ENCODE measurements at regions not wholly inside any gene's neighbourhood (a gene's known extent, or its start where the extent isn't known, plus 50 kb on each side); places are given as distances from the start of the nearest gene placed in this dataset.
"Not testable (repeated sequence)": the region's sequence is repeated elsewhere in the genome, so short reads cannot be mapped to it uniquely, and the experiment has no call there.

DNA sequence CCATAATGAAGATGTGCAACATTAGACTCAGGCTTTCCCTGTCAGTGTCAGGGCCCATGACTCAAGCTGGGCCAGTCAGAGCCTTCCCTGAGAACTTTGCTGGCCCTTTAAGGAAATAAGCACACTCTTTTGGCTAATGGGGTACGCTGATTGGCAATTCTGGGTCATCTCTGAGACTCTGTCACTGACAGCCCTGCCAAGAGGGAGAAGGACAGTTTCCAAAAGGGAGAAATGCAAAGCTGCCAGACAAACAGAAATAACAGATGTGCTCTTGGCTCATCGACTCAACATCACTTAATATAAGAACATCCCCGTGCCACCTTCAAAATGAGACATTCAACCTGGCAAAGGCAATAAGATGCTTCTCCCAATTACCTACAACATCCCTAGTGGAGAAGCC, 491.9 kb upstream of the PROK2 start:
- Mint-ChIP-seq H3K9me3 (ENCODE audit: insufficient read depth) (no peaks in the 10 kb centered on the region), H3K4me1 (ENCODE audit: low read depth) (peaks cover 11% of the 10 kb centered on the region), H3K4me3 (no peak overlapping the region), H3K27ac (no peak overlapping the region), H3K36me3 (ENCODE audit: low read depth) (no peaks in the 10 kb centered on the region), H3K27me3 (ENCODE audit: low read depth) (peaks cover 5% of the 10 kb centered on the region)
- CTCF ChIA-PET, result no interaction called here
- no peak for ATAC-seq
- POLR2A ChIA-PET, result no interaction called here
- no peak for DNase-seq

DNA sequence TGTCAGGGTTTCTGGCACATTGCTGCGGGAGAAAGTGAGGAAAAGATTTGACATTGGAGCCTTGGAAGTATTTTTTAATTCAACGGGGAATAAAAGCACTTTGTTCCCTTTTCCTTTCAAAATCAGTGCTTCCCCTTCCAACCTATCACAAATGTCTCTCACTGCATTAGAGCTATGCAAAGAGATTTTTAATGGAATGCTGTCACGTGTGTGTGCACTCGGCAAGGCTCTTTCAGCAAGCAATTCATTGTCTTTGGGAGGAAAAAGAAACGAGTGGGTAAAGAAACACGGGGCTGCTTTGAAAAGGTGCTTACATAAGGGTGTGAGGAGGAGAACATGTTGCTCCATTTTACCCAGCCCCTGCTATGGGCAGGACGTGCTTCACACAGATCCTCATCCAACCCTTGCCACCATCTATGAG, 490.4 kb upstream of the PROK2 start:
- no peaks in the 10 kb centered on the region for H3K9me3 Mint-ChIP-seq (ENCODE audit: insufficient read depth)
- ATAC-seq (no peak), DNase-seq (no peak)
- no peaks in the 10 kb centered on the region for H3K36me3 Mint-ChIP-seq (ENCODE audit: low read depth)
- CTCF ChIA-PET, result no interaction called here
- no peak overlapping the region for H3K4me3 Mint-ChIP-seq
- POLR2A ChIA-PET, result interaction anchor here (0.7 kb wide), 1 partner anchor 12 kb away, joined by 3 read pairs; no protein-coding TSS in a partner anchor
- H3K27ac Mint-ChIP-seq, result no peak overlapping the region
- peaks cover 5% of the 10 kb centered on the region for H3K27me3 Mint-ChIP-seq (ENCODE audit: low read depth)
- H3K4me1 Mint-ChIP-seq (ENCODE audit: low read depth), result peaks cover 22% of the 10 kb centered on the region

DNA sequence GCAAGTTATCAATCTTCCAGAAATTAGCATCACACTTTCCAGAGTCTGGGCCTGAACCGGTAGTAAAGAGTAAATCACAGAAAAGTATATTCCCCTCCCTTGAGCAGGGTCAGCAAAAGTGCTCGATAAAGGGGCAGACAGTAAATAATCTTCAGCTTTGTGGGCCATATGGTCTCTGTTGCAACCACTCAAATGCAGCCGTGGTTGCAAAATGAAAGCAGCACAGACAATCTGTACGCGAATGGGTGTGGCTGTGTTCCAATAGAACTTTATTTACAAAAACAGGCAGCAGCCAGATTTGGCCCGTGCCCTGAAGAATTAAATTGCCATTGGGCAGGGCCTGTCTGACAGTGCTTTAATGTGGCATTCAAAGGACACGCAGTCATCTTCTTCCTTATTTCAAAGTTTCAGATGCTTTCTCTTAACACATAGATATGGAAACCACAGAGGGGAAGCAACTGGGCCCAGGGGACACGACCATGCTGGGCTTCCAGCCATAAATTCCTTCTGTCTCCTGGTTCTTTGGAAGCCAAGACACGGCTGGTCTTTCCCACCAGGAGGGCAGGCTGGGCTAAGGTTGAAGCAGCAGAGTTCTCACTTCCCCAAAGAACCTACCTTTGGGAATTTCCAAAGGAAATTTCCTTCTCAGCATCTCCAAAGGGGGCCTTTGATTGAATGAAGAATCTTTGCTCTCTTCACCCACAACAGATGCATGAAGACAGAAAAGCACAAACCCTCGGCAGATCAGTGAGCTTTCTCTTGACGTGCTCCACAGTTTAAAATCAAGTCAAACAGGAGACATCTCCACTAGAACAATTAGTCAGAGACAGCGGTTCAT, 489.8 kb upstream of the PROK2 start:
- H3K27me3 Mint-ChIP-seq (ENCODE audit: low read depth), result peaks cover 5% of the 10 kb centered on the region
- POLR2A ChIA-PET, result interaction anchor here (0.7 kb wide), 1 partner anchor 11 kb away, joined by 3 read pairs; no protein-coding TSS in a partner anchor

DNA sequence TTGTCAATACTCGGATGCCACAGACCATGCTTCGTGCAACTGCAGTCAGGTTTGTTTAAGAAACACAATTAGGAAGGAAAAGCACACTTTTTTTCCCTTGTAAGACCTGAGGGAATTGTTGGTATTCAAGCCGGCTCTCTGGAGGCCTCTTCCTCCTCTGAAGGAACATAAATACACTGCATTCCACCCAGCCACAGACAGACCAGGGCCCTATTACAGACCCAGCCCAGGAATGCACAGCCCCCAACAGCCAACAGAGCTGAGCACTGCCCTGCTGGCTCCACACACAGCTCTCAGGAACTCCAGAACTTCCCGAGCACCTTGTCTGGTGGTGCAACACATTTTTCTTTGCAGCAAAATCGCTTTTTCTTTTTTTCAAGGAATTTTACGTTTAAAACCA, 488.7 kb upstream of the PROK2 start:
- H3K27me3 Mint-ChIP-seq (ENCODE audit: low read depth), result peaks cover 4% of the 10 kb centered on the region
- DNase-seq (no peak), ATAC-seq (no peak)
- no peaks in the 10 kb centered on the region for H3K9me3 Mint-ChIP-seq (ENCODE audit: insufficient read depth)
- ChIA-PET CTCF (no interaction called here), POLR2A (no interaction called here)
- no peak overlapping the region for H3K27ac Mint-ChIP-seq
- H3K4me1 Mint-ChIP-seq (ENCODE audit: low read depth), result peaks cover 31% of the 10 kb centered on the region
- no peak overlapping the region for H3K4me3 Mint-ChIP-seq
- no peaks in the 10 kb centered on the region for H3K36me3 Mint-ChIP-seq (ENCODE audit: low read depth)

More for the DNA sequence above, 489.8 kb upstream of the PROK2 start:
- H3K4me3 Mint-ChIP-seq, result no peak overlapping the region
- DNase-seq (no peak), ATAC-seq (no peak)
- no peaks in the 10 kb centered on the region for H3K9me3 Mint-ChIP-seq (ENCODE audit: insufficient read depth)
- CTCF ChIA-PET, result no interaction called here
- peaks cover 27% of the 10 kb centered on the region for H3K4me1 Mint-ChIP-seq (ENCODE audit: low read depth)
- no peak overlapping the region for H3K27ac Mint-ChIP-seq
- no peaks in the 10 kb centered on the region for H3K36me3 Mint-ChIP-seq (ENCODE audit: low read depth)

DNA sequence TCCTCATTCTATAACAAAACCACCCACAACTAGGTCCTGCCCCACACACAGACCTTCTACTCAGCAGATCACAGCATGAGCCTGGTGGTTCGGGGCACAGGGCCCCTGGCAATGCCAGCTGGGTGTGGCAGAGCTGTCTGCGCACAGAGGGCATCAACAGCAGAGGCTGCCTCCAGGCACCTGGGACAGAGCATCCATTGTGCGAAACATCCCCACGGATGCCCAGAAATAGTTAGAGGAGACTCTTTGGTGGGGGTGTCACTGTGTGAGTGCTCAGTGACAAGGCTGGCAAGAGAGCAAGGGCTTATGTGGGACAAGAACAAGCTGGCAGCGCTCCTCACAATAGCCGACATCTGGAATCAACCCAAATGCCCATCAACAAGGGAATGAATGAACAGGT, 487.4 kb upstream of the PROK2 start:
- H3K36me3 Mint-ChIP-seq (ENCODE audit: low read depth), result no peaks in the 10 kb centered on the region
- ATAC-seq, result no peak
- POLR2A ChIA-PET, result no interaction called here

DNA sequence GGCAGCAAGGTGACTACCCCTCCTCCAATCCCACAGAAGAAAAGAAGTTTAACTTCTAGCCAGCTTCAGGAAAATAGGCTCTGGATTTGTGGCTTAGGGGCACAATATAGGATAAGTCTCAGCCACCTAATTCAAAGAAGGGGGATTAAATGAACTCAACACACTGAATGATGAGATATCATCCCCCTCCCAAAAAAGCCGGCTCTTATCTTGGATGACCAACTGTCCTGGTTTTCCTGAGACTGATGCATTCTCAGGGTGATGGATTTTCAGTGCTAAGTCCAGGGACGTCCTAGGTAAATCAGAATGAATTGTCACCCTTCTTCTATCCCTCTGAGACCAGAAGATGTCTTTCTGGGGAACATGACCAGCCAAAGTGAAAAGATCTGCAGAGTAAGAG, 487.0 kb upstream of the PROK2 start:
- Mint-ChIP-seq H3K36me3 (ENCODE audit: low read depth) (no peaks in the 10 kb centered on the region), H3K4me3 (no peak overlapping the region), H3K27me3 (ENCODE audit: low read depth) (no peaks in the 10 kb centered on the region), H3K9me3 (ENCODE audit: insufficient read depth) (no peaks in the 10 kb centered on the region), H3K27ac (no peak overlapping the region), H3K4me1 (ENCODE audit: low read depth) (peaks cover 31% of the 10 kb centered on the region)
- POLR2A ChIA-PET, result no interaction called here
- DNase-seq (no peak), ATAC-seq (no peak)
- CTCF ChIA-PET, result no interaction called here

More for the DNA sequence above, 487.4 kb upstream of the PROK2 start:
- no peak for DNase-seq
- Mint-ChIP-seq H3K4me1 (ENCODE audit: low read depth) (peaks cover 31% of the 10 kb centered on the region), H3K9me3 (ENCODE audit: insufficient read depth) (no peaks in the 10 kb centered on the region), H3K27ac (no peak overlapping the region), H3K27me3 (ENCODE audit: low read depth) (no peaks in the 10 kb centered on the region), H3K4me3 (no peak overlapping the region)
- CTCF ChIA-PET, result interaction anchor here (0.5 kb wide), 1 partner anchor 397 kb away, joined by 3 read pairs; no protein-coding TSS in a partner anchor

DNA sequence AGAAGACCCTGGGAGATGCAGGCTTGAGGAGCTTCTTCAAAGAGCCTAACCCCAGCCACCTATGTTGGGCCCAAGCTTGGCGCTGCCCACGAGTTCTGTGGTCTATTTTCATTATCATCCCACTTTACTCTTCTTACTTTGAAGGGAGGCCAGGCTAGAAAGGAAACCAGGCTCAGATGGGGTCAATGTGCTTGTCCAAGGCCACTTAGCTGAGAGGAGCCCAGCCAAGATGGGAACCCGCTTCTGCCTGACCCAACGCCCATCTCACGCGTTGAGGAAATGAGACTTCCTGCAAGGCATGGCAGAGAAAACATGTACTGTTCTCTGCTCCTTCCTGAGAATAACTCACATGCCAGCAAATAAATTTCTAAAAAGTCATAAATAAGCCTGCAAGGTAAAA, 486.3 kb upstream of the PROK2 start:
- H3K27ac Mint-ChIP-seq, result no peak overlapping the region
- H3K4me1 Mint-ChIP-seq (ENCODE audit: low read depth), result peaks cover 32% of the 10 kb centered on the region
- no peaks in the 10 kb centered on the region for H3K9me3 Mint-ChIP-seq (ENCODE audit: insufficient read depth)
- no peak overlapping the region for H3K4me3 Mint-ChIP-seq
- ChIA-PET CTCF (no interaction called here), POLR2A (no interaction called here)
- no peaks in the 10 kb centered on the region for H3K27me3 Mint-ChIP-seq (ENCODE audit: low read depth)
- ATAC-seq, result no peak
- DNase-seq, result no peak
- H3K36me3 Mint-ChIP-seq (ENCODE audit: low read depth), result no peaks in the 10 kb centered on the region

DNA sequence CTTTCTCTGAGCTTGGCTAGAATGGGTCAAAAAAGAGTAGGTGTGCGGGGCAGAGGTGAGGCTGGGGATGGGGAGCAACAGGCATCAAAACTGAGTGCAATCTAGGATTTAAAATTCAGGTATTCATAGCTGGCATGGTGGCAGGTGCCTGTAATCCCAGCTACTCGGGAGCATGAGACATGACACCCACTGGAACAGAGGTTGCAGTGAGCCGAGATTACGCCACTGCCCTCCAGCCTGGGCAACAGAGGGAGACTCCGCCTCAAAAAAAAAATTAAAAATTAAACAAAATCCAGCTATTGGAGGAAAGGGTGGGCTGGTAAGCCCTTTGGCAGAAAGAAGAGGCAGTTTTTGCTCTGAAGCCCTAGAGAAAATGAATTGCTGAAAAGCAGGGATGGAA, 485.8 kb upstream of the PROK2 start:
- ATAC-seq (no peak), DNase-seq (no peak)
- H3K27ac Mint-ChIP-seq, result no peak overlapping the region
- CTCF ChIA-PET, result no interaction called here
- no peaks in the 10 kb centered on the region for H3K27me3 Mint-ChIP-seq (ENCODE audit: low read depth)
- no peaks in the 10 kb centered on the region for H3K9me3 Mint-ChIP-seq (ENCODE audit: insufficient read depth)
- no peaks in the 10 kb centered on the region for H3K36me3 Mint-ChIP-seq (ENCODE audit: low read depth)
- H3K4me3 Mint-ChIP-seq, result no peak overlapping the region
- H3K4me1 Mint-ChIP-seq (ENCODE audit: low read depth), result peaks cover 37% of the 10 kb centered on the region
- POLR2A ChIA-PET, result no interaction called here

DNA sequence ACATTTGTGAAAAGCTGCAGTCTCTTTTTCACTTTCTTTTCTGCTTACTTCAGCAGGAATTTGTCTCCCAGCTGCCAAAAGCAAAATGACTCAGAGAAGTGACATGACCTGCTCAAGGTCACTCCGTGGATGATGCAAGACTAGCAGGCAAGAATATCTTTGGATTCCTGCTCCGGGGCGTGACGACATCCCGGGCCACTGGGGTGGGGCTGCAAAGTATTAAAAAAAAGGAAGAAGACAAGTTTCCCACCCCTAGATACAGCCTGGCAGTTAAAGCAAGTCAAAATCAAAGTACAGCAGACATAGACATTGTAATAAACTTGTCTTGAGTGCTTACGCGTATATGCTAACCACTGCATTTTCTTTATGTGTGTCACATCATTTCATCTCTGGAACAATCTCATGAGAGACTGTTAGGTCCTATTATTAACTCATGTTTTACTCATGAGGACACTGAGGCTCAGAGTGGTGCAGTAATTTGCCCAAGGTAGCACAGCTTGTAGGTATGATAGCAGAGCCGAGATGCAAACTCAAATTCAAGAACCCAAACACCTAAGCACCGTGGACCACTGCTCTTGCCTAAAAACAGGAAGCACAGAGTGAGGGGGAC, 485.2 kb upstream of the PROK2 start:
- ATAC-seq (no peak), DNase-seq (no peak)
- Mint-ChIP-seq H3K27ac (no peak overlapping the region), H3K9me3 (ENCODE audit: insufficient read depth) (no peaks in the 10 kb centered on the region), H3K36me3 (ENCODE audit: low read depth) (no peaks in the 10 kb centered on the region), H3K4me1 (ENCODE audit: low read depth) (peaks cover 42% of the 10 kb centered on the region), H3K27me3 (ENCODE audit: low read depth) (no peaks in the 10 kb centered on the region), H3K4me3 (no peak overlapping the region)
- CTCF ChIA-PET, result no interaction called here
- POLR2A ChIA-PET, result no interaction called here

DNA sequence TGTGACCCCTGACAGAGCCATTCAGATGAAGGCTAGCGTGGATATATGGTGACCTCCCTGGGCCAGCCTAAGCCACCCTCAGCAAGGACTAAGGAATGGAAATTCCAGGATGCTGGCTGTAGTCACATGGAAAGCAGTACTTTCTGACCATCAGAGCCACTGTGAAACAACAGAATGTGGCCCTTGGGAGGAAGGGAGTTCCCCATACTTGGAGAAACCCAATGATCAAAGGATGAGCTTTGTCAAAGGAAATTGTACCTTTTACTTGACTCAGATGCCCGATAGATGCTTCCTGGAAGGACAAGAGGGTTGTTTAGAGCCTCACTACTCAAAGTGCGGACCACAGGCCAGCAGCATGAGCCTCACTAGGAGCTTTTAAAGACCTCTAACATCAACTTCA, 484.5 kb upstream of the PROK2 start:
- no peaks in the 10 kb centered on the region for H3K36me3 Mint-ChIP-seq (ENCODE audit: low read depth)
- POLR2A ChIA-PET, result no interaction called here
- ATAC-seq (no peak), DNase-seq (no peak)
- H3K4me1 Mint-ChIP-seq (ENCODE audit: low read depth), result peaks cover 36% of the 10 kb centered on the region
- H3K27me3 Mint-ChIP-seq (ENCODE audit: low read depth), result no peaks in the 10 kb centered on the region
- H3K9me3 Mint-ChIP-seq (ENCODE audit: insufficient read depth), result no peaks in the 10 kb centered on the region
- no peak overlapping the region for H3K4me3 Mint-ChIP-seq
- CTCF ChIA-PET, result no interaction called here
- no peak overlapping the region for H3K27ac Mint-ChIP-seq

DNA sequence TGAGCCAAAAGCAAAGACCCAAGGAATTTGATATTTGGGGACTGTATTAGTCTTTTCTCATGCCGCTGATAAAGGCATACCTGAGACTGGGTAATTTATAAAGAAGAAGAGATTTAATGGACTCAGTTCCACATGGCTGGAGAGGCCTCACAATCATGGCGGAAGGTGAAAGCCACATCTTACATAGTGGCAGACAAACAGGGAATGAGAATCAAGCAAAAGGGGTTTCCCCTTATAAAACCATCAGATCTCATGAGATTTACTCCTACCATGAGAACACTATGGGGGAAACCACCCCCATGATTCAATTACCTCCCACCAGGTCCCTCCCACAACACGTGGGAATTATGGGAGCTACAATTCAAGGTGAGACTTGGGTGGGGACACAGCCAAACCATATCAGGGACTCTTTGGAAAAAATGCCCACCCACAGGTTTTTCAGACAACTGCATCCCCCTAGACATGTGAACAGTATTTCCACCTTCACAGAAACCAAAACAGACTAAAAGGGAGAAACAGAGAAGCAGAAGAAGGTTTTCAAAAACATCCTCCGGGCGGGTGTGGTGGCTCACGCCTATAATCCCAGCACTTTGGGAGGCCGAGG, 482.1 kb upstream of the PROK2 start:
- POLR2A ChIA-PET; DNase-seq; H3K27ac Mint-ChIP-seq; H3K36me3 Mint-ChIP-seq (ENCODE audit: low read depth); ATAC-seq; H3K27me3 Mint-ChIP-seq (ENCODE audit: low read depth); H3K9me3 Mint-ChIP-seq (ENCODE audit: insufficient read depth); H3K4me3 Mint-ChIP-seq: not testable (repeated sequence)
- H3K4me1 Mint-ChIP-seq (ENCODE audit: low read depth), result peaks cover 30% of the 10 kb centered on the region
- CTCF ChIA-PET, result interaction anchor here (2.0 kb wide), 1 partner anchor 555 kb away, joined by 5 read pairs; no protein-coding TSS in a partner anchor

DNA sequence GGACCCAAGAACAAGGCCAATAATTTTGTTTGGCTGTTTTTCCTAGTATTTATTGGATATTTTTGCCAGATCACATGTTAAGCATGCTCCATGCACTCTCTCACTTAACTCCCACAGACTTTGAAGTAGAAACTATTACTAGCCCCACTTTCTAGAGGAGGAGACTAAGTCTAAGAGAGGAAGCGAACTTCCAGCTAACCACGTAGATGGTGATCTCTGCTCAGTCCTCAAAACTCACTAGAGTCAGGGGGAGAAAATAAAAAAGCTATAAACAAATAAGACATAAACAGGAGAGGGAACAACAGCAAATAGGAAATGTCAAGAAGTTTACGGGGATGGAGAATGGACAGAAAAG, 481.0 kb upstream of the PROK2 start:
- Mint-ChIP-seq H3K9me3 (ENCODE audit: insufficient read depth) (no peaks in the 10 kb centered on the region), H3K4me3 (no peak overlapping the region), H3K27ac (no peak overlapping the region), H3K27me3 (ENCODE audit: low read depth) (no peaks in the 10 kb centered on the region), H3K36me3 (ENCODE audit: low read depth) (no peaks in the 10 kb centered on the region), H3K4me1 (ENCODE audit: low read depth) (peaks cover 25% of the 10 kb centered on the region)
- ChIA-PET CTCF (interaction anchor here (1.0 to 2.0 kb wide), 2 partner anchors 335 to 556 kb away, joined by 4 to 5 read pairs; no protein-coding TSS in a partner anchor), POLR2A (no interaction called here)
- ATAC-seq, result no peak
- no peak for DNase-seq

Data from activated CD8-positive, alpha-beta T cell treated with anti-CD3 and anti-CD28 coated beads, Interleukin-2, amount 10 ng/mL, durations not matched to agents 7 days and 5 days (primary cell).